IgD-negative memory B cell (primary cell): ENCODE measurements at regions not wholly inside any gene's neighbourhood (a gene's known extent, or its start where the extent isn't known, plus 50 kb on each side); places are given as distances from the start of the nearest gene placed in this dataset.
A peak's percentile ranks its signal among the peaks of the same experiment; 100 is the strongest.

ENCODE experiments used
- H3K27ac Mint-ChIP-seq, 3 donors: one replicate each; pipeline ENCODE4 v1.8.0; 2020 to 2022; ENCODE audit warnings: mild to moderate bottlenecking in 3 of 3, mixed read lengths in 3 of 3, moderate library complexity in 1 of 3
- H3K27me3 Mint-ChIP-seq: one replicate; pipeline ENCODE4 v1.8.0; 2021; ENCODE audit warnings: mixed read lengths
- H3K36me3 Mint-ChIP-seq: one replicate; pipeline ENCODE4 v1.8.0; 2020; ENCODE audit warnings: mild to moderate bottlenecking, mixed read lengths
- H3K4me1 Mint-ChIP-seq, 3 donors: one replicate each; pipeline ENCODE4 v1.8.0; 2020 to 2022; ENCODE audit warnings: mixed read lengths in 3 of 3, mild to moderate bottlenecking in 1 of 3
- H3K4me3 Mint-ChIP-seq, 4 donors: one replicate each; pipeline ENCODE4 v1.8.0; 2020 to 2022; ENCODE audit warnings: mild to moderate bottlenecking in 4 of 4, mixed read lengths in 4 of 4, moderate library complexity in 3 of 4
- H3K9me3 Mint-ChIP-seq, 3 donors: one replicate each; pipeline ENCODE4 v1.8.0; 2020 to 2021; ENCODE audit warnings: mixed read lengths in 3 of 3, mild to moderate bottlenecking in 1 of 3

DNA sequence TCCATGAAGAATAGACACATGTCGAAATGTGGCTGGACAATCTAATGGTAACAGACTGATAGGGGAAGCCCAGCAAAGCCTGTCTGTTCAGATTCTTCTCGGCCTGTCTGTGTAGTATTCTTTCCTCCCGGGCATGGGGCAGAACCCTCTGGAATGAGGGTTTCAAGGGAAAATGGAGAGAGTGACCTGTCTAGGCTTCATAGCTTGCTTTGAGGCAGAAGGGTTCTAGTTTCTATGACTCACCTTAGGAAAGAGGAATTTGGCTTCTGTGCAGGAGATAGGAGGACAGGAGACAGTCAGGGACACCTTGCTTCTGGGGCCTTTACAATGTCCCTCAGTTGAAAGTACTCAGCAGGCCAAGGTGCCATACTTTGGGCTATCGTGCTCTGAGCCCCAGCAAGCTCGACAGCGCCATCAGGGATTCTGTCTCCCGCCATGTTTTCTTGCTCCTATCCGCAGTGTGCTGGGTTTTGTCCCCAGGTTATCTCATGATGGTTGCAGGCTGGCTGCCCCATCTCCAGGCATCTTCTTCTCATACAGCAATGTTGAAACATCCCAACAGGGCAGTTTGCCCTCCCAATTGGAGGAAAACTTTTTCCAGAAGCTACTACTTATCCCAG lies 74.7 kb upstream of the TLK1 start:
- no peaks in the 10 kb centered on the region for H3K27me3 Mint-ChIP-seq
- H3K9me3 Mint-ChIP-seq: no peaks in the 10 kb centered on the region
- no peak overlapping the region for H3K4me3 Mint-ChIP-seq
- H3K36me3 Mint-ChIP-seq: peaks cover 2% of the 10 kb centered on the region
- no peak overlapping the region for H3K27ac Mint-ChIP-seq
- H3K4me1 Mint-ChIP-seq: peaks cover 3 to 26% (median 16%) of the 10 kb centered on the region in 3 donors

GRCh38 chr2:171230176-171230575 lies 69.5 kb upstream of the TLK1 start:
- H3K27ac Mint-ChIP-seq: no peak overlapping the region
- H3K27me3 Mint-ChIP-seq: no peaks in the 10 kb centered on the region
- peaks cover 1 to 13% (median 6%) of the 10 kb centered on the region in 3 donors for H3K4me1 Mint-ChIP-seq
- no peak overlapping the region for H3K4me3 Mint-ChIP-seq
- peaks cover 2% of the 10 kb centered on the region for H3K36me3 Mint-ChIP-seq
- H3K9me3 Mint-ChIP-seq: peaks cover 0 to 2% (median 0%) of the 10 kb centered on the region in 3 donors

- Mint-ChIP-seq H3K27ac (peak overlapping the region in 1 of 3 donors; percentile 67), H3K4me1 (peaks cover 2 to 15% (median 7%) of the 10 kb centered on the region in 3 donors), H3K9me3 (peaks cover 0 to 2% (median 2%) of the 10 kb centered on the region in 3 donors), H3K4me3 (no peak overlapping the region), H3K36me3 (peaks cover 2% of the 10 kb centered on the region), H3K27me3 (no peaks in the 10 kb centered on the region)
Measured at GRCh38 chr2:171228826-171229225, 68.1 kb upstream of the TLK1 start.

DNA sequence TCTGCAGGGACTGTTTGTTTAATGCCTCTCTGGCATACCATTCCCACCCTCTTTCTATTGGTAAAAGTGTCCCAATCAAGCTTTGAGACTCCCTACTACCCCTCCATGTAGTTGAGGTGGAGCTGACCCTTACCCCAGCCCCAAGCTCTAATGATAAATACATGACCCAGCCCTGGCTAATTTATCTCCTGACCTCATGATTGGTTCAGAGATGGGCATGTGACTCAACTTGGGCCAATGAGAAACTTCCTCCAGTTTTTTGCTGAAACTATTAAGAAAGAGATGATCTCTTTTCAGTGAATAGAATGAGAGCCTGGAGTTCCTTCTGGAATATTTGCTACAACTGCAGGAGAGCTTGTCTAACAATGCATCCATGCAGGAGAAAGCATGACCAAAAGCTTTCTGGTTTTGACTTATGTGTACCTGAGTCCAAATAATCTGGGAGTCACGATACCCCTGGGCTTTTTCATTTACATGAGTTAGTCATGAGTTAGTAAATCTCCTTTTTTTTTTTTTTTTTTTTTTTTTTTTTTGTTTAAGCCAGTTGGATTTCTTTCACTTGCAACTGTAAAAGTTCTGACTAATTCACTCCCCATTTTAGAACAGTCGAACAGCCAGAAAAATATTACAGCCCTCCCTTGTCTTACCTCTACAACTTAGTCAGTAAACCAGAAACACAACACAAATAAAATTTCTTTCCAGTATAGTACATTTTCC lies 66.5 kb upstream of the TLK1 start:
- Mint-ChIP-seq H3K36me3 (no peaks in the 10 kb centered on the region), H3K27me3 (no peaks in the 10 kb centered on the region), H3K4me3 (no peak overlapping the region), H3K27ac (no peak overlapping the region), H3K9me3 (peaks cover 0 to 2% (median 2%) of the 10 kb centered on the region in 3 donors), H3K4me1 (peaks cover 2 to 8% (median 7%) of the 10 kb centered on the region in 3 donors)

GRCh38 chr2:171226461-171226860 lies 65.8 kb upstream of the TLK1 start:
- Mint-ChIP-seq H3K4me1 (peaks cover 2 to 8% (median 7%) of the 10 kb centered on the region in 3 donors), H3K4me3 (no peak overlapping the region), H3K9me3 (peaks cover 0 to 2% (median 2%) of the 10 kb centered on the region in 3 donors), H3K27me3 (no peaks in the 10 kb centered on the region), H3K36me3 (no peaks in the 10 kb centered on the region), H3K27ac (no peak overlapping the region)

DNA sequence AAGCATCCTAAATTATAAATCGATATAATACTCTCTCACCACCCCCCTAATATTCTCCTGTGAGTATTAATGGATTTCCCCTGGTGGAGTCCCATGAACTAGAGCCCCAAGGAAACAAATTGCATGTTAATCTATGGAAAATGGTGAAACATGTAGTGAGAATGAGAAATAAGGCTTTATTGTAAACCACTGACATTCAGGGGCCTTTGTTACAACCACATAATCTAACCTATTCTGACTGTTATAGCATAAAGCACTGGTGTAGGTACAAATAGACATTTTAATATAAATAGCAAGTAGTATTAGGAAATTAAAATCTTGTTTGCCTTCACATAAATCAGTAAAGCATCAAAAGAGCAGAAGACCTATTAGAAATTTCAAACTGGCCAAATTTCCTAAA lies 65.3 kb upstream of the TLK1 start:
- Mint-ChIP-seq H3K4me3 (no peak overlapping the region), H3K9me3 (peaks cover 0 to 2% (median 2%) of the 10 kb centered on the region in 3 donors), H3K27me3 (no peaks in the 10 kb centered on the region), H3K36me3 (no peaks in the 10 kb centered on the region), H3K4me1 (peaks cover 2 to 8% (median 7%) of the 10 kb centered on the region in 3 donors), H3K27ac (no peak overlapping the region)

GRCh38 chr2:171225302-171225980 lies 64.7 kb upstream of the TLK1 start:
- Mint-ChIP-seq H3K9me3 (peaks cover 0 to 2% (median 2%) of the 10 kb centered on the region in 3 donors), H3K27ac (no peak overlapping the region), H3K27me3 (no peaks in the 10 kb centered on the region), H3K36me3 (no peaks in the 10 kb centered on the region), H3K4me3 (no peak overlapping the region), H3K4me1 (peaks cover 2 to 8% (median 5%) of the 10 kb centered on the region in 3 donors)

DNA sequence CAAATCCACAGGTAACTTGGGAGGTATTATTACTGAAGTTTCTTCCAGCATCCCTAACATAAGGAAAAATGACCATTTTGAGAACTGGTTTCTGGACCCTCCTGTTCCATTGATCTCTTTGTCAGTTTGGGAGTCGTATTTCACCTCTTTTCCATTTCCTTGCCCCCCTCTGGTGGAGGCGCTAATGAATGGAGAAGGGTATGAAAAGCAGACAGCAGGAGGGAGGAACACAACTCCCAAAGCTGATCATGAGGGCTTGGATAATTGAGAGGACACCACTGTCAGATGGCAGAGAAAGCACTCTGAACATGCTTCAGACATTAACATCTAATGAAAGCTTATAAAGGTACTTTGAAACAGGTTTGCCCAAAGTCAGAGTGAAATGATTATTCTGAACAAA lies 56.6 kb upstream of the TLK1 start:
- H3K27ac Mint-ChIP-seq: no peak overlapping the region
- peaks cover 0 to 2% (median 0%) of the 10 kb centered on the region in 3 donors for H3K4me1 Mint-ChIP-seq
- H3K27me3 Mint-ChIP-seq: no peaks in the 10 kb centered on the region
- H3K4me3 Mint-ChIP-seq: no peak overlapping the region
- no peaks in the 10 kb centered on the region for H3K36me3 Mint-ChIP-seq
- peaks cover 0 to 13% (median 7%) of the 10 kb centered on the region in 3 donors for H3K9me3 Mint-ChIP-seq

DNA sequence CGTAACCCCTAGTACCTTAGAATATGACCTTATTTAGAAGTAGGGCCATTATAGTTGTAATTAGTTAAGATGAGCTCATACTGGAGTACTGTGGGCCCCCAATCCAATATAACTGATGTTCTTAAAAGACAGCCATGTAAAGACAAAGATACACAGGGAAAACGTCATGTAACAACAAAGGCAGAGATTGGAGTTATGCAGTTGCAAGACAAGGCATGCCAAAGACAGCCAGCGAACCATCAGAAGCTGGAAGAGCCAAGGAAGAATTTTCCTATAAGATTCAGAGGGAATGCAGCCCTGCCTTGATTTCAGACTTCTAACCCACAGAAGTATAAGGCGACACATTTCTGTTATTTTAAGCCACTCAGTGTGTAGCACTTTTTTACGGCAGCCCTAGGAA lies 55.9 kb upstream of the TLK1 start:
- peaks cover 0 to 13% (median 7%) of the 10 kb centered on the region in 3 donors for H3K9me3 Mint-ChIP-seq

DNA sequence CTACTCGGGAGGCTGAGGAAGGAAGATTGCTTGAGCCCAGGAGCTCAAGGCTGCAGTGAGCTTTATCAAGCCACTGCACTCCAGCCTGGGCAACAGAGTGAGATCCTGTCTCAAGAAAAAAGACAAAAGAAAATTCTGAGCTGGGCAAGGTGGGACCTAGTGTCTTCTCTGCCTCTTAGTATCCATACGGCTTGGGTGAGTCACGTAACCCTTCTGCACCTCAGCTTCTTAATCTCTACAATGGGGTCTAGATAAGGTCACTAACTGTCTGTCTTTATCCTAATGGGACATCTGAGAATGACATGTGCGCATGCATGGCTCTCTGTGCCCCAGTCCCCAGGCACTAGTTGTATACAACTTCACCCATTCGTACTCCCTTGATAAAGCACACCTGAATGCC lies 53.4 kb upstream of the TLK1 start:
- Mint-ChIP-seq H3K9me3 (peaks cover 0 to 13% (median 4%) of the 10 kb centered on the region in 3 donors), H3K36me3 (no peaks in the 10 kb centered on the region), H3K4me1 (peaks cover 8 to 17% (median 10%) of the 10 kb centered on the region in 3 donors)

More for the DNA sequence above, 55.9 kb upstream of the TLK1 start:
- no peak overlapping the region for H3K4me3 Mint-ChIP-seq
- peaks cover 0 to 3% (median 0%) of the 10 kb centered on the region in 3 donors for H3K4me1 Mint-ChIP-seq
- H3K27me3 Mint-ChIP-seq: no peaks in the 10 kb centered on the region
- no peak overlapping the region for H3K27ac Mint-ChIP-seq
- no peaks in the 10 kb centered on the region for H3K36me3 Mint-ChIP-seq

DNA sequence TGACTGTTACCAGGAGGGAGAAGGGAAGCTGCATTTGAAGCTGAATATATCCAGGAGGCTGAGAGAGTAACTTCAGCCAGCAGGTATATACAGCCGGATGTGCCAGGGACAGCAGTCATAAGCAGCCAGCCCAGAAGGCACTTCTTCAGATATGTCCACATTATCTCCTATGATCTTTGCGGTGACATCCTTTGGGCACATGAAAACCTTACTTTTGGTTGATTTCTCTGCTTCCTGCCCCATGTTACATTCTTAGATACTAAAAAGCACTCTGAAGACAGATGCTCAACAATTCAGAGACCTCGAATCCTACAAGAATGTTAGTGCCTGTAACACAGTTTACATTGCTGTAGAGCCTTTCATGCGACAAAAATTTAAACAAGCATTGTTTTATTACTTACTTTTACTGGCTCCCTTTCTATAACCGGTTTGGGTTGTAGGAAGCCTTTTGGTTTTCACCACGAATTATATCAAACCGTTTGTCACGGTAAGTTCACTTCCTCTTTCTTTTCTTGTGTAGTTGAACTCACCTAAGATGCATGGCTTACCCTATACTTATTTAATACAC lies 50.3 kb upstream of the TLK1 start:
- H3K4me3 Mint-ChIP-seq: peak overlapping the region; percentile 18 to 86 (median 50)
- H3K27me3 Mint-ChIP-seq: peaks cover 2% of the 10 kb centered on the region
- peaks cover 13 to 22% (median 15%) of the 10 kb centered on the region in 3 donors for H3K4me1 Mint-ChIP-seq
- peaks cover 0 to 2% (median 0%) of the 10 kb centered on the region in 3 donors for H3K9me3 Mint-ChIP-seq
- H3K27ac Mint-ChIP-seq: peak overlapping the region in 2 of 3 donors; percentile 25 to 37
- H3K36me3 Mint-ChIP-seq: peaks cover 3% of the 10 kb centered on the region

More for the DNA sequence above, 53.4 kb upstream of the TLK1 start:
- Mint-ChIP-seq H3K27ac (no peak overlapping the region), H3K27me3 (no peaks in the 10 kb centered on the region), H3K4me3 (no peak overlapping the region)
